Tibial nerve (tissue), 3 donors: ENCODE measurements at regions not wholly inside any gene's neighbourhood (a gene's known extent, or its start where the extent isn't known, plus 50 kb on each side); places are given as distances from the start of the nearest gene placed in this dataset.

ENCODE experiments used
- POLR2A ChIP-seq, 2 donors: fragments of 450-650 bp; IDR thresholded peaks; one replicate each; pipeline ENCODE4 v1.6.1; 2017; ENCODE audit warnings: antibody characterized with exemption in 2 of 2, mild to moderate bottlenecking in 2 of 2, moderate library complexity in 2 of 2
- TF ChIP-seq, protein P1 (sequence below), 5 experiments: fragments of 200-600 bp in 3 of 5; fragments of 450-650 bp in 2 of 5; sonication (generic) in 3 of 5; IDR thresholded peaks; one replicate each; pipeline ENCODE4 v1.5.1; 2016 to 2019; ENCODE audit warnings: antibody characterized with exemption in 5 of 5, mild to moderate bottlenecking in 3 of 5, moderate library complexity in 2 of 5

DNA sequence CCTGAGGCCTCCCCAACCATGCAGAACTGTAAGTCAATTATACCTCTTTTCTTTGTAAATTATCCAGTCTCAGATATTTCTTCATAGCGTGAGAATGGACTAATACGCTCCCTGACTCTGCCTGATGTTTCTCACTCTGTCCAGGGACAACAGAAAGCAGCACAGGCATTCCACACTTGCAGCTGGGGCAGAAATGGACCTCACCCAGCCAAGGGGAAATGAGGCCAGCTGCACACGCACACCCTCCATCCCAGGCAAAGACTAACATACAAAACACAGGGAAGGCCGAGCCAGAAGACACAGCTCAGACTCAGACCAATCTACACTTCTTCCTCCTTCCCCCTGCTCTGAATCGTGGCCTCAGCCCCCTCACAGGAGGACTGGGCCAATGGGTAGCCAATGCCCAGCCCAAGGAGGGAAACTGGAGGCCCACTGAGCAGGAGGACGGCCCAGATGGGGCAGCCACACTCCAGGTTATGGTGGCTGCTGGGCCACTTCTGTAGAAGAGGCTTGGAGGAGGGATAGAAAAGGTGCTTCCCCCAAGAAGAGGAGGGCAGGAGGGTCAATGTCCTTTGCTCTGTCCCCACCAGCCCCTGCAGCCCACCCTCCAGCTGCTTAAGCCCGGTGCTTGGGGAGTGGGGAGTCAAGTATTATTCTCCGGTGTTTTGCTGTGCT lies 228.4 kb downstream of the NPHP4 start:
- TF ChIP-seq POLR2A (IDR thresholded peaks at IDR 0.05): no peak
- TF ChIP-seq, protein P1, sequence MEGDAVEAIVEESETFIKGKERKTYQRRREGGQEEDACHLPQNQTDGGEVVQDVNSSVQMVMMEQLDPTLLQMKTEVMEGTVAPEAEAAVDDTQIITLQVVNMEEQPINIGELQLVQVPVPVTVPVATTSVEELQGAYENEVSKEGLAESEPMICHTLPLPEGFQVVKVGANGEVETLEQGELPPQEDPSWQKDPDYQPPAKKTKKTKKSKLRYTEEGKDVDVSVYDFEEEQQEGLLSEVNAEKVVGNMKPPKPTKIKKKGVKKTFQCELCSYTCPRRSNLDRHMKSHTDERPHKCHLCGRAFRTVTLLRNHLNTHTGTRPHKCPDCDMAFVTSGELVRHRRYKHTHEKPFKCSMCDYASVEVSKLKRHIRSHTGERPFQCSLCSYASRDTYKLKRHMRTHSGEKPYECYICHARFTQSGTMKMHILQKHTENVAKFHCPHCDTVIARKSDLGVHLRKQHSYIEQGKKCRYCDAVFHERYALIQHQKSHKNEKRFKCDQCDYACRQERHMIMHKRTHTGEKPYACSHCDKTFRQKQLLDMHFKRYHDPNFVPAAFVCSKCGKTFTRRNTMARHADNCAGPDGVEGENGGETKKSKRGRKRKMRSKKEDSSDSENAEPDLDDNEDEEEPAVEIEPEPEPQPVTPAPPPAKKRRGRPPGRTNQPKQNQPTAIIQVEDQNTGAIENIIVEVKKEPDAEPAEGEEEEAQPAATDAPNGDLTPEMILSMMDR (IDR thresholded peaks at IDR 0.05): no peak
